ENCODE measurements at regions not wholly inside any gene's neighbourhood (a gene's known extent, or its start where the extent isn't known, plus 50 kb on each side); places are given as distances from the start of the nearest gene placed in this dataset.

GRCh38 chr1:108072212-108072611, 107.2 kb upstream of the VAV3 start:
- TF ChIP-seq, protein P1, sequence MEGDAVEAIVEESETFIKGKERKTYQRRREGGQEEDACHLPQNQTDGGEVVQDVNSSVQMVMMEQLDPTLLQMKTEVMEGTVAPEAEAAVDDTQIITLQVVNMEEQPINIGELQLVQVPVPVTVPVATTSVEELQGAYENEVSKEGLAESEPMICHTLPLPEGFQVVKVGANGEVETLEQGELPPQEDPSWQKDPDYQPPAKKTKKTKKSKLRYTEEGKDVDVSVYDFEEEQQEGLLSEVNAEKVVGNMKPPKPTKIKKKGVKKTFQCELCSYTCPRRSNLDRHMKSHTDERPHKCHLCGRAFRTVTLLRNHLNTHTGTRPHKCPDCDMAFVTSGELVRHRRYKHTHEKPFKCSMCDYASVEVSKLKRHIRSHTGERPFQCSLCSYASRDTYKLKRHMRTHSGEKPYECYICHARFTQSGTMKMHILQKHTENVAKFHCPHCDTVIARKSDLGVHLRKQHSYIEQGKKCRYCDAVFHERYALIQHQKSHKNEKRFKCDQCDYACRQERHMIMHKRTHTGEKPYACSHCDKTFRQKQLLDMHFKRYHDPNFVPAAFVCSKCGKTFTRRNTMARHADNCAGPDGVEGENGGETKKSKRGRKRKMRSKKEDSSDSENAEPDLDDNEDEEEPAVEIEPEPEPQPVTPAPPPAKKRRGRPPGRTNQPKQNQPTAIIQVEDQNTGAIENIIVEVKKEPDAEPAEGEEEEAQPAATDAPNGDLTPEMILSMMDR (IDR thresholded peaks at IDR 0.05; ENCODE audit: borderline replicate concordance, extremely low read depth, low read length, poor library complexity, severe bottlenecking), result no peak
- no peak for TF ChIP-seq EZH2 (IDR thresholded peaks at IDR 0.05; ENCODE audit: borderline replicate concordance, low read depth, low read length, severe bottlenecking)

Data from DND-41 (cell line).